ENCODE measurements at regions not wholly inside any gene's neighbourhood (a gene's known extent, or its start where the extent isn't known, plus 50 kb on each side); places are given as distances from the start of the nearest gene placed in this dataset.

DNA sequence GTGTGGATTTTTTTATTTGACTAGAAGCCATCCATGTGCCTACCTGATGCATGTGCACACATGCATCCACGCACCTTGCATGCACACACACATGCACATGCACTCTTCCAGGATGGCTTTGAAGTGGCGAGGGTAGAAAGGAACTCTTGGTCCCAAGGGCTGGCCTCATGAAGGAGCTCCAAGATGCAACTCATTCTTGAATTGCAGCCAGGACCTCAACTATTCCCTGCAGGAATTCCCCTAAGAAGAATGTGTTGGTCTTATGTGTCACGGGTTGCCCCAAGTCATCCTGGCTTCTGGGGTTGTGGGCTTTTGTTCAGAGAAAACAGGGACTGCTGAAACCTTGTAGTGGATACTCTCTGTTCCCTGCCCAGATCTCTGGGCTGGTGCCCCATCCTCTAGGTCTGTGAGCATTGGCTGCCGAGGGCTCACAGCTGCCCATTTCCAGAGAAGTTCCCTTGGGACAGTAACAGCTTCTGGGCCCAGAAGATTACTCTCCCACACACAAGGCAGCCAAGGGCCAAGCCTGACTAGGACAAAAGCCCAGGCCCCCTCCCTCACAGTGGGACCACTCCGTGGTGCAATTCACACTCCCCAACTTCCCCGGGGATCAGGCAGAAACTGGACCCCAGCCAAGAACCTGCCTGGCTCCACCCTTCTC lies 137.6 kb downstream of the COPS8 start:
- H3K4me1 ChIP-seq = no peaks in the 10 kb centered on the region
- no peaks in the 10 kb centered on the region for H3K9me3 ChIP-seq
- no peaks in the 10 kb centered on the region for H3K36me3 ChIP-seq
- FAIRE-seq (no peak), DNase-seq (peak in 1 of 6 donors; percentile 7), ATAC-seq (peak; percentile 43 to 62 (median 52))
- no peak overlapping the region for H3K4me3 ChIP-seq
- TF ChIP-seq, protein P1, sequence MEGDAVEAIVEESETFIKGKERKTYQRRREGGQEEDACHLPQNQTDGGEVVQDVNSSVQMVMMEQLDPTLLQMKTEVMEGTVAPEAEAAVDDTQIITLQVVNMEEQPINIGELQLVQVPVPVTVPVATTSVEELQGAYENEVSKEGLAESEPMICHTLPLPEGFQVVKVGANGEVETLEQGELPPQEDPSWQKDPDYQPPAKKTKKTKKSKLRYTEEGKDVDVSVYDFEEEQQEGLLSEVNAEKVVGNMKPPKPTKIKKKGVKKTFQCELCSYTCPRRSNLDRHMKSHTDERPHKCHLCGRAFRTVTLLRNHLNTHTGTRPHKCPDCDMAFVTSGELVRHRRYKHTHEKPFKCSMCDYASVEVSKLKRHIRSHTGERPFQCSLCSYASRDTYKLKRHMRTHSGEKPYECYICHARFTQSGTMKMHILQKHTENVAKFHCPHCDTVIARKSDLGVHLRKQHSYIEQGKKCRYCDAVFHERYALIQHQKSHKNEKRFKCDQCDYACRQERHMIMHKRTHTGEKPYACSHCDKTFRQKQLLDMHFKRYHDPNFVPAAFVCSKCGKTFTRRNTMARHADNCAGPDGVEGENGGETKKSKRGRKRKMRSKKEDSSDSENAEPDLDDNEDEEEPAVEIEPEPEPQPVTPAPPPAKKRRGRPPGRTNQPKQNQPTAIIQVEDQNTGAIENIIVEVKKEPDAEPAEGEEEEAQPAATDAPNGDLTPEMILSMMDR (IDR thresholded peaks at IDR 0.05) = no peak
- WGBS, 2 donors = 52 to 53% methylated on average over 6 of the region's 6 CpGs
- no peaks in the 10 kb centered on the region for H3K27me3 ChIP-seq
- peak overlapping the region in 1 of 4 donors; percentile 27 for H3K27ac ChIP-seq
- intact Hi-C loops (cut with DNase I) = no loop called here

DNA sequence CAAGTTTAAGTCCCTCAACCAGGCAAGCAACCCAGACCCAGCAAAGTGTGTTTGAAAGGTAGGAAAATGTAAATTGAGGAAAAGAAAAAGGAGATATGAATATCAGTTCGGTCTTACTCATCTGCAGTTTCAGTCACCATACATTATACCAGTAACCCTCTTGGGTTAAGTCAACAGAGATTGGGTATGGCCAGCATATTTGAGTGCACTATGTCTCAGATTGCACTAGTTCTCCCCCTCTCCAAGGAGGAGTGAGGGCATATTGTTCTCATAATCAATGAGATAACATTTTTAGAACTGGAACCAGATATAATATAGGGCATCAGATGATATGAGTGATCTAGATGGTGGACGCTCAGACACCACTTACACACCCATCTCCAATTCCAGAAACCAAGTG lies 141.5 kb downstream of the COPS8 start:
- intact Hi-C loops (cut with DNase I) = no loop called here
- Histone ChIP-seq H3K27ac (no peak overlapping the region), H3K27me3 (no peaks in the 10 kb centered on the region), H3K36me3 (no peaks in the 10 kb centered on the region), H3K4me1 (no peaks in the 10 kb centered on the region), H3K9me3 (no peaks in the 10 kb centered on the region), H3K4me3 (no peak overlapping the region)
- DNase-seq (no peak), ATAC-seq (no peak), FAIRE-seq (no peak)
- TF ChIP-seq, protein P1 (IDR thresholded peaks at IDR 0.05) = no peak
- 83 to 92% methylated on average over 2 of the region's 2 CpGs for WGBS, 2 donors

DNA sequence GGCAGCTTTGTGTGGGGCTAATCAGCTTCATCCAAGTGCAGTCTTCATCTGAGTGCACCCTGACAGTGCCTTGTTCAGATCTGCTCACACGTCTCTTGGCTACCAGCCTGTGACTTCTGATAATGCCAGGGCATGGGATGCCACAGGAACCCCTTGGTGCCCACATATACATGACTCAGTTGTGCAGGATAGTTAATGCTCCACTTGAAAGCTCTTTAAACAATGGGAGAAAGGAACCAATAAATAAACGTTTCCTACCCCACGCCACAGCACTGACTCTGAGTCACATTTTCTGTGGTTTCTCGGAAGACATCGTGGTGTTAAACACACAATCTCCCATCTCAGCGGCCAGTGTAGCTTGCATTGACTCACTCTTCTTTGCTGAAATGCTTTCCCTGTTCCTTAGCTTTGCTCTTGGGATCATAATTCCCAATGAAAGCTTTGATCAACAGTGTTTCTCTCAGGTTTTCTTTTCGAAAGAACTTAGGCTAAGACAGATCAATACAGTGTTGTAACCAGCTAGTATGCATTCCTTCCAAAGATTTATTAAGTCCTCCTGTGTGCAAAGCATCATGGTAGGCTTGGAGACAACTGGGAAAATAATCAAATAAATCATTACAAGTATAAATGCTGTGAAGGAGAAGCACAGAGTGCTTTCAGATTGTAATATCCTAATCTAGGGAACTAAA lies 142.0 kb downstream of the COPS8 start:
- WGBS, 2 donors = 59 to 64% methylated on average over 7 of the region's 7 CpGs
- Histone ChIP-seq H3K4me3 (no peak overlapping the region), H3K36me3 (no peaks in the 10 kb centered on the region), H3K27ac (peak overlapping the region in 1 of 4 donors; percentile 28), H3K9me3 (no peaks in the 10 kb centered on the region), H3K4me1 (no peaks in the 10 kb centered on the region), H3K27me3 (no peaks in the 10 kb centered on the region)
- FAIRE-seq (no peak), ATAC-seq (peak in 1 of 4 donors; percentile 56), DNase-seq (no peak)
- TF ChIP-seq, protein P1 (IDR thresholded peaks at IDR 0.05) = no peak
- intact Hi-C loops (cut with DNase I) = no loop called here

DNA sequence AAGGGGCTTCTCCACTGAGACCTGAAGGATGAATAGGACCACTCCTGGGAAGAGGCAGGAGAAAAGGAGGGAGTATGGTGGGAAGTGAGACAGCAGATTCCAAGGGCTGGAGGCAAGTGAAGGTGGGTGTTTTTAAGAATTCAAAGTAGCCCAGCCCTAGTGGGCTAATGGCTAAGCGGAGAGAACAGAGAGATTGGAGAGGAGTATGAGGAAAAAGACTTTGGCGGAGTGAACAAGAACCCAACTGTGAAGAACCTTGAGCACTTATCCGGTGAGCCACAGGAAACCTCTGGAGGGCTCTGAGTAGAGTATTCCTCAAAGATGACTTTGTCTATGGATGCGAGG lies 142.6 kb downstream of the COPS8 start:
- H3K36me3 ChIP-seq = no peaks in the 10 kb centered on the region
- no peaks in the 10 kb centered on the region for H3K4me1 ChIP-seq
- WGBS, 2 donors = 90 to 96% methylated on average over 4 of the region's 4 CpGs
- ATAC-seq (no peak), DNase-seq (no peak), FAIRE-seq (no peak)
- no peak overlapping the region for H3K4me3 ChIP-seq
- H3K9me3 ChIP-seq = no peaks in the 10 kb centered on the region
- H3K27ac ChIP-seq = peak overlapping the region in 1 of 4 donors; percentile 28
- intact Hi-C loops (cut with DNase I) = no loop called here
- no peaks in the 10 kb centered on the region for H3K27me3 ChIP-seq
- TF ChIP-seq, protein P1 (IDR thresholded peaks at IDR 0.05) = no peak

DNA sequence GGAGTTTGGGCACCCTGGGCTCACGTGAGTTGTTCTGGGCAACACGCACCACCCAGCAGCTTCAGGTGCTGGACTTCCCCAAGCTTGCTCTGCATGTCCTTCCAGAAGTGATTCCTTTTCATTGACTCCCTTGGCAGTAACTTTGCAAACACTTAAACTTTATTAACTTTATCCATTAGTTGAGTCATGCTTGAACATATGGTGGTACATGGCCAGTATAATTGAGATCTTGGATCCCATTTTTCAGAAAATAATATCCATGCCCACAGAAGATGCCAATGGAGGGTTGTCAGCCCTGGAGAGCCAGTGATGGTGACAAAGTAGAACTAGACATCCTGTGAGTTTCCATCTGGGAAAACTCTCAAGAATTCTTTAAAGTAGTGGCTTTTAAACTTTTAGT lies 144.2 kb downstream of the COPS8 start:
- WGBS, 2 donors = 95 to 97% methylated on average over 2 of the region's 2 CpGs
- no peak overlapping the region for H3K4me3 ChIP-seq
- no peak for DNase-seq
- no peak for FAIRE-seq
- no peak for ATAC-seq
- H3K9me3 ChIP-seq = no peaks in the 10 kb centered on the region
- no peaks in the 10 kb centered on the region for H3K27me3 ChIP-seq
- no peak overlapping the region for H3K27ac ChIP-seq
- TF ChIP-seq, protein P1 (IDR thresholded peaks at IDR 0.05) = no peak
- intact Hi-C loops (cut with DNase I) = no loop called here
- no peaks in the 10 kb centered on the region for H3K4me1 ChIP-seq
- H3K36me3 ChIP-seq = no peaks in the 10 kb centered on the region

All from pancreas (tissue), 10 donors.